ENCODE measurements at regions not wholly inside any gene's neighbourhood (a gene's known extent, or its start where the extent isn't known, plus 50 kb on each side); places are given as distances from the start of the nearest gene placed in this dataset.

DNA sequence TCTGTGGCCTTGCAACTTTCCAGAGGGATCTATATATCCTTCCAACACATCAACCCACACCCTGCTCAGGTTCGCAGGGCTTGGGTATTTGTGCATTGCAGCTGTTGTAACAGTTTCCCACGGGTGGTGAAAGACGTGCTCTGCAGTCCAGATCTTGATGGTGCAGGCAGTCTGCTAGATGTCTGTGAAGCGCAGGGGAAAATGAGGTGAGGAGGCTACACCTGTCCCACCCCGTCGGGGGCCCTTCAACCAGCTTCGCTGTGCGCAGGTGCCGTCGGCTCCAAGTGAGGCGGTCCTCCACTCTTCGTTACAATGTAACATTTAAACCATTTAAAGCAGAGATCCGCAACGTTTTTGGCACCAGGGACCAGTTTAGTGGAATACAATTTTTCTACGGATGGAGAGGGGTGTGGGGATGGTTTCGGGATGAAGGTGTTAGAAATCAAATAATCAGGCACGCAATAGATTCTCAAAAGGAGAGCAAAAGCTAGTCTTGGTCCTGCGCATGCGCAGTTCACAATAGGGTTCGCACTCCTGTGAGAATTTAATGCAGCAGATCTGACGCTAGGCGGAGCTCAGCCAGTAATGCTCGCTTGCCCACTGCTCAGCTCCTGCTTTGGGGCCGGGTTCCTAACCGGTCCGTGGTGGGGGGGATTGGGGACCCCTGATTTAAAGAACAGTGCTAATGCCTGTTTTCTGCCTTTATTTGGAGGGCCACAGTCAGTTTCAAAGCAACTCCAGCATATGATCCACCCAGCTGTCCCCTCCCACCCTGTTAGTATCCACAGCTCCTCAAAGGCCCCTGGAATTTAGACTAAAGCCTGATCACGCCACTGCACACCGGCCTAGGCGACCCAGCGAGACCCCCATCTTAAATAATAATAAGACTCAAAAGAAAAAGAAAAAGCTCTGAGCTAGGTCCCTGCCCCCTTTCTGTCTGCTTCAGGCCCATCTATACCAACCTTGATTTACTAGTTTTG, 97.1 kb upstream of the SELENOP start:
- peak; percentile 85 for TF ChIP-seq CTCF (IDR thresholded peaks at IDR 0.05; ENCODE audit: low read length, missing control alignments)
- DNase-seq (ENCODE audit: low read depth) = peak; percentile 91
- peak overlapping the region; percentile 60 for H3K4me3 ChIP-seq (replicated peaks; ENCODE audit: low read depth, low read length)

- no peak for DNase-seq (ENCODE audit: low read depth)
- no peak for TF ChIP-seq CTCF (IDR thresholded peaks at IDR 0.05; ENCODE audit: low read length, missing control alignments)
- H3K4me3 ChIP-seq (replicated peaks; ENCODE audit: low read depth, low read length) = no peak overlapping the region
Observed at GRCh38 chr5:42908086-42908485, 96.4 kb upstream of the SELENOP start.

- no peak for TF ChIP-seq CTCF (IDR thresholded peaks at IDR 0.05; ENCODE audit: low read length, missing control alignments)
- DNase-seq (ENCODE audit: low read depth) = no peak
- H3K4me3 ChIP-seq (replicated peaks; ENCODE audit: low read depth, low read length) = no peak overlapping the region
Observed at GRCh38 chr5:42905827-42906226, 94.1 kb upstream of the SELENOP start.

DNA sequence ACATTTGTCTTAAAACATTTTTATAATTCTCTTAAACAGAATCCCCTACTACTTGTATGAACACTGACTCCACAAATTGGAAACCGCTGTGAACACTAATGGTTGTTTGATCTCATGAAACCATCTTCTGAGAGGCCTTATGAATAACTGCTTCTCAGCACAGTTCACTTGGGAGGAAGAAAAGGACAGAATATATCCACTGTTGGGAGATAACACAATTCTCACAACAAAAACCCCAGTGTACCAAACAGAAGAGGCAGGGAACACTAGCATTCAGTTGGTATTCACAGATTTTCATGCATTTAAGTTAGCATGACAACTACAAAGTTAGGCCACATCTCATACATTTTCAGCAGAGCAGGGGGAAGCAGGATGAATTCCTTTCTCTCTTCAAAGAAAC, 89.0 kb upstream of the SELENOP start:
- no peak overlapping the region for H3K4me3 ChIP-seq (replicated peaks; ENCODE audit: low read depth, low read length)
- no peak for DNase-seq (ENCODE audit: low read depth)
- TF ChIP-seq CTCF (IDR thresholded peaks at IDR 0.05; ENCODE audit: low read length, missing control alignments) = no peak

DNA sequence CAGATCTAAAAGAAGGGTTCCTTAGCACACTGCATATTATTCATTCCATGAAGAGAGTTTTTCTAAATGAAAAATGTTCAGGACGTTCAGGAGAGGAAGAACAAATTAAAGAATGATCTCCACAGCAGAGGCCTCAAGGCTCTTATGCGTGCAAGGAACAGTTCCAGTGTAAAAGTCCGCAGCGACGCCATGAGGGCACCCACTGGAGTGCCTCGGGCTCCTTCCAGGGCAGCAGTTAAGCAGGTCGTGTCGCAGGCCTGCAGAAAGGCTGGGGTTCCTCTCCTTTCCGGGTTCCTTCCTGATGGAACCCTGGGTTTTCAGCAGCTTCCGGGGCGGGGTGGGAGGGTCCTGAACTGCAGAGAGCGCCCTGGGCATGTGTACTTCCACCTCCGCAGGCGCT, 87.1 kb upstream of the SELENOP start:
- TF ChIP-seq CTCF (IDR thresholded peaks at IDR 0.05; ENCODE audit: low read length, missing control alignments) = no peak

DNA sequence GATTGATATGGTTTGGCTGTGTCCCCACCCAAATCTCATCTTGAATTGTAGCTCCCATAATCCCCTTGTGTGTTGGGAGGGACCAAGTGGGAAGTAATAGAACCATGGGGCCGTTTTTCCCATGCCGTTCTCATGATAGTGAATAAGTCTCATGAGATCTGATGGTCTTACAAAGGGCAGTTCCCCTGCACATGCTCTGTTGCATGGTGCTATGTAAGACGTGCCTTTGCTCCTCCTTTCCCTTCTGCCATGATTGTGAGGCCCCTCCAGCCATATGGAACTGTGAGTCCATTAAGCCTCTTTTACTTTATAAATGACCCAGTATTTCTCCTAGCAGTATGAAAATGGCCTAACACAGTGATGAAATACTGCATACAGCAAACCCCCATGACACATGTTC, 84.8 kb upstream of the SELENOP start:
- no peak for TF ChIP-seq CTCF (IDR thresholded peaks at IDR 0.05; ENCODE audit: low read length, missing control alignments)
- H3K4me3 ChIP-seq (replicated peaks; ENCODE audit: low read depth, low read length) = no peak overlapping the region
- DNase-seq (ENCODE audit: low read depth) = no peak

More for the DNA sequence above, 87.1 kb upstream of the SELENOP start:
- DNase-seq (ENCODE audit: low read depth) = no peak
- no peak overlapping the region for H3K4me3 ChIP-seq (replicated peaks; ENCODE audit: low read depth, low read length)

Data from fibroblast of pulmonary artery (primary cell).